Gastroesophageal sphincter (tissue), 4 donors: ENCODE measurements at regions not wholly inside any gene's neighbourhood (a gene's known extent, or its start where the extent isn't known, plus 50 kb on each side); places are given as distances from the start of the nearest gene placed in this dataset.

Experiments used
- ATAC-seq: fragments of 150-250 bp; one replicate; pipeline ENCODE4 v1.9.1; 2016; ENCODE audit warnings: mild to moderate bottlenecking, moderate library complexity
- H3K27ac ChIP-seq, 4 donors: fragments of 200-600 bp; sonication (generic) in 3 of 4; 1 replicate in 3 of 4; 2 replicates in 1 of 4; pipeline ENCODE4 v1.5.1; 2016 to 2019
- H3K27me3 ChIP-seq: fragments of 200-600 bp; sonication (generic); one replicate; pipeline ENCODE4 v1.5.1; 2019
- H3K36me3 ChIP-seq, 2 donors: fragments of 200-600 bp; sonication (generic); one replicate each; pipeline ENCODE4 v1.5.1; 2019; ENCODE audit warnings: control low read depth in 1 of 2
- H3K4me1 ChIP-seq, 3 donors: fragments of 200-600 bp; sonication (generic); 1 replicate in 2 of 3; 2 replicates in 1 of 3; pipeline ENCODE4 v1.5.1; 2016 to 2019; ENCODE audit warnings: control low read depth in 2 of 3
- H3K4me3 ChIP-seq, 2 donors: fragments of 200-600 bp; sonication (generic); one replicate each; pipeline ENCODE4 v1.5.1; 2019; ENCODE audit warnings: mild to moderate bottlenecking in 1 of 2, moderate library complexity in 1 of 2
- H3K9me3 ChIP-seq, 3 donors: fragments of 200-600 bp; sonication (generic); one replicate each; pipeline ENCODE4 v1.5.1; 2017 to 2019; ENCODE audit warnings: control low read depth in 2 of 3
- EP300 ChIP-seq: sonication (generic); formaldehyde crosslinking; IDR thresholded peaks from one replicate; pipeline ENCODE4 v1.6.1; 2017; ENCODE audit warnings: antibody characterized with exemption, mild to moderate bottlenecking
- POLR2A ChIP-seq, 2 donors: fragments of 450-650 bp; IDR thresholded peaks; one replicate each; pipeline ENCODE4 v1.6.1; 2017; ENCODE audit warnings: antibody characterized with exemption in 2 of 2, mild to moderate bottlenecking in 2 of 2, moderate library complexity in 1 of 2
- POLR2AphosphoS5 ChIP-seq: sonication (generic); formaldehyde crosslinking; IDR thresholded peaks from one replicate; pipeline ENCODE4 v1.6.1; 2017; ENCODE audit warnings: antibody characterized with exemption
- WGBS, 2 donors: methylation state at CpG; one replicate each; pipeline ENCODE4 v1.1.5; 2018; ENCODE audit warnings: low coverage in 1 of 2; 5-methylcytosine and 5-hydroxymethylcytosine counted together
- TF ChIP-seq, protein P1 (sequence below), 4 experiments: fragments of 200-600 bp in 2 of 4; fragments of 450-650 bp in 2 of 4; sonication (generic) in 1 of 4; IDR thresholded peaks; one replicate each; pipeline ENCODE4 v1.5.1; 2017 to 2019; ENCODE audit warnings: antibody characterized with exemption in 4 of 4, mild to moderate bottlenecking in 2 of 4, moderate library complexity in 2 of 4

DNA sequence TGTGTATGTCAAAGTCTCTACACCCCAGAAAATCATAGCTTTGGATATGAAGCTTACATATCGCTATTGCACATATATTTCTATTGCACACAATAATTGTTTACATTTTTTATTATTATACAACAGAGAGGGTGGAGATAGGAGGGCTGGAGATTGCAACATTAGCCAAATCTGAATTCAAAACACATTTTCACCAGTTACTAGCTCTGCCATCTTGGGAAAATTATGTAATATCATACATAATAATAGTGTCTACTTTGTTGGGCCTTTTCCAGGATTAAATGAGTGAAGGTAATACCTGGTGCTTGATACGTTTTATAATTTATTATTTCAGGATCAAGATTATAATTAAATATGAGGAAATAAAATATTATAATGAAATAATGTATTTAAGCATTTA is 507.4 kb upstream of the TBX3 start:
- 92 to 100% methylated on average over 1 to 2 of the region's 2 CpGs for WGBS, 2 donors
- Histone ChIP-seq H3K27me3 (no peaks in the 10 kb centered on the region), H3K4me3 (no peak overlapping the region), H3K4me1 (no peaks in the 10 kb centered on the region), H3K9me3 (no peaks in the 10 kb centered on the region), H3K27ac (no peak overlapping the region), H3K36me3 (no peaks in the 10 kb centered on the region)
- no peak for ATAC-seq
- TF ChIP-seq EP300 (no peak), POLR2AphosphoS5 (no peak), POLR2A (IDR thresholded peaks at IDR 0.05) (no peak)
- TF ChIP-seq, protein P1, sequence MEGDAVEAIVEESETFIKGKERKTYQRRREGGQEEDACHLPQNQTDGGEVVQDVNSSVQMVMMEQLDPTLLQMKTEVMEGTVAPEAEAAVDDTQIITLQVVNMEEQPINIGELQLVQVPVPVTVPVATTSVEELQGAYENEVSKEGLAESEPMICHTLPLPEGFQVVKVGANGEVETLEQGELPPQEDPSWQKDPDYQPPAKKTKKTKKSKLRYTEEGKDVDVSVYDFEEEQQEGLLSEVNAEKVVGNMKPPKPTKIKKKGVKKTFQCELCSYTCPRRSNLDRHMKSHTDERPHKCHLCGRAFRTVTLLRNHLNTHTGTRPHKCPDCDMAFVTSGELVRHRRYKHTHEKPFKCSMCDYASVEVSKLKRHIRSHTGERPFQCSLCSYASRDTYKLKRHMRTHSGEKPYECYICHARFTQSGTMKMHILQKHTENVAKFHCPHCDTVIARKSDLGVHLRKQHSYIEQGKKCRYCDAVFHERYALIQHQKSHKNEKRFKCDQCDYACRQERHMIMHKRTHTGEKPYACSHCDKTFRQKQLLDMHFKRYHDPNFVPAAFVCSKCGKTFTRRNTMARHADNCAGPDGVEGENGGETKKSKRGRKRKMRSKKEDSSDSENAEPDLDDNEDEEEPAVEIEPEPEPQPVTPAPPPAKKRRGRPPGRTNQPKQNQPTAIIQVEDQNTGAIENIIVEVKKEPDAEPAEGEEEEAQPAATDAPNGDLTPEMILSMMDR (IDR thresholded peaks at IDR 0.05): no peak

DNA sequence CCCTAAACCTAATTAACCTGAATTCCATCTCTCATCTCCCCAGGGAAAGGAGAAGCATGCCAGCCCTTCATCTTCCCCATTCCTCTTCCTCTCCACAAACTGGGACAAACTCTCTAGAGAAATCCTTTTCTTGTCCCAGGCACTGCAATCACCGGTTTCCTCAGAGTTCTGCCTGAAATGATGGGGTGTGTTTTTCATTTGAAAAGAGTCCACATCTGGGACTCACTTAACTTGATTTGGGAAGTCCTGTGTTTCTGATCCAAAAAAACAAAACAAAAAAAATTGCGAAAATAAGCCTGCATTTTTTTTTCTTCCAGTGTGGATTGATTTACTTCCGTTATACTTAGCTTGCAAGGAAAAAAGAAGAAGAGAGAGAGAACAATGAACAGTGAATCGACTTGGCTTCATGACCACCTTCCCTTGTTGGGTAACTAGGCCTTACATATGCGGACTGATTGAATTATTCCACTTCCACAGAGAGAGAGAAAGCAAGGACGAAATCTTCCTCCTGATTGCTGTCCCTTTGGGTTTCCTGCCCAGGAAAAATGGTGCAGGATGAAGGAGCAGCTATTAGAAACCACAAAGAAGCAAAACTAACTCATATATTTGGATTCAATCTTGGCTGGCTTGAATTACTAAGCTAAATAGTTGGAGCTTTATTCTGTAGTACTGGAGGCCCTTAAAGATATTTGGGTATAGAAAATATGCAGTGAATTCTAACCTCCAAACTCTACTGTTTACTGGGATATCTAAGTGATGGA is 506.2 kb upstream of the TBX3 start:
- Histone ChIP-seq H3K36me3 (no peaks in the 10 kb centered on the region), H3K4me1 (no peaks in the 10 kb centered on the region), H3K9me3 (peaks cover 0 to 7% (median 0%) of the 10 kb centered on the region in 3 donors), H3K4me3 (no peak overlapping the region), H3K27ac (no peak overlapping the region), H3K27me3 (no peaks in the 10 kb centered on the region)
- WGBS, 2 donors: 67 to 71% methylated on average over 5 to 6 of the region's 6 CpGs
- TF ChIP-seq POLR2AphosphoS5 (no peak), EP300 (no peak), POLR2A (IDR thresholded peaks at IDR 0.05) (no peak)
- TF ChIP-seq, protein P1 (IDR thresholded peaks at IDR 0.05): no peak
- no peak for ATAC-seq

DNA sequence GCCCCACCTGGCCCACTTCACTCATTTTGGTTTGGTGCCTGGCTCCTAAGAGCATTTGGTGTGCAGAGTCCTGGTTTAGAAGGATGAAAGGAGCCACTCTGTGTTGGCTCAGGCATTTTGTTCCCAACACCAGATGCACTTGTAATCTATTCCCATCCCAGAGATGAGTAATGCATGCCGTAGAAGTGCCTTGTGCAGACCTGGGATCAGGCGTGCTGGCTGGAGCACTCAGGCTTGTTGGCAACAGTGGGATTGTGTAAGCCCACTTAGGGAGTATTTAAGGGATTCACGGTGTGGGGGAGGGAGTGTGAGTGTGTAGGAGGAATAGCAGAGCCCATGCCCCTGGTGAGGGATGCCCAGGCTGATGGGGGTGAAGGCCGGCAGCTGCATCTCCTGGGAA is 501.5 kb upstream of the TBX3 start:
- H3K4me3 ChIP-seq: no peak overlapping the region
- H3K4me1 ChIP-seq: no peaks in the 10 kb centered on the region
- no peaks in the 10 kb centered on the region for H3K36me3 ChIP-seq
- TF ChIP-seq POLR2AphosphoS5 (no peak), EP300 (no peak), POLR2A (IDR thresholded peaks at IDR 0.05) (no peak)
- TF ChIP-seq, protein P1 (IDR thresholded peaks at IDR 0.05): no peak
- WGBS, 2 donors: 0 to 50% methylated on average over 1 to 4 of the region's 4 CpGs
- no peak overlapping the region for H3K27ac ChIP-seq
- peaks cover 0 to 7% (median 0%) of the 10 kb centered on the region in 3 donors for H3K9me3 ChIP-seq
- no peak for ATAC-seq
- no peaks in the 10 kb centered on the region for H3K27me3 ChIP-seq

DNA sequence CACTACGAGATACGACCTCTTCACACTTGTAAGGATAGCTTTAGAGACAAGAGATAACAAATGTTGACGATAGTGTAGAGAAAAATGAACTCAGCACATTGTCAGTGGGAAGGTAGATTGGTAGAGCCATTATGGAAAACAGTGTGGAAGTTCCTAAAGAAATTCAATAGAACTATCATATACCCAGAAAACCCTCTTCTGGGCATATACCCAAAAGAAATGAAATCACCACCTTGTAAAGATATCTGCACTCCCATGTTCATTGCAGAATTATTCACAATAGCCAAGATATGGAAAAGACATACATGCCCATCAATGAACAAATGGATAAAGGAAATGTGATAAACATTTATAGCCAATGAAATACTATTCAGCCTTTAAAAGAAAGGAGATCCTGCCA is 499.8 kb upstream of the TBX3 start:
- TF ChIP-seq EP300 (no peak), POLR2AphosphoS5 (no peak), POLR2A (IDR thresholded peaks at IDR 0.05) (no peak)
- TF ChIP-seq, protein P1 (IDR thresholded peaks at IDR 0.05): no peak
- peaks cover 0 to 7% (median 0%) of the 10 kb centered on the region in 3 donors for H3K9me3 ChIP-seq

DNA sequence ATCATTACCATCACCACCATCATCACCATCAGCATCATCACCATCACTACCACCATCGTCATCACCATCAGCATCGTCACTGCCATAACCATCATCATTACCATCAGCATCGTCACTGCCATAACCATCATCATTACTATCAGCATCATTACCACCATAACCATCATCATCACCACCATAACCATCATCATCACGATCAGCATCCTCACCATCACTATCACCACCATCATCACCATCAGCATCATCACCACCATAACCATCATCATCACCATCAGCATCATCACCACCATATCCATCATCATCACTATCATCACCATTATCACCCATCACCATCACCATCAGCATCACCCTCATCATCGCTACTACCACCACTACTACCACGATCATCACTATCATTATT is 493.9 kb upstream of the TBX3 start:
- WGBS, 2 donors: 95 to 100% methylated on average over 6 of the region's 6 CpGs
- Histone ChIP-seq H3K9me3 (no peaks in the 10 kb centered on the region), H3K27me3 (no peaks in the 10 kb centered on the region), H3K4me3 (no peak overlapping the region), H3K27ac (no peak overlapping the region), H3K4me1 (peaks cover 0 to 3% (median 0%) of the 10 kb centered on the region in 3 donors), H3K36me3 (no peaks in the 10 kb centered on the region)
- ATAC-seq: no peak
- TF ChIP-seq POLR2AphosphoS5 (no peak), EP300 (no peak), POLR2A (IDR thresholded peaks at IDR 0.05) (no peak)
- TF ChIP-seq, protein P1 (IDR thresholded peaks at IDR 0.05): no peak

More for the DNA sequence above, 499.8 kb upstream of the TBX3 start:
- WGBS, 2 donors: 79 to 88% methylated on average over 3 of the region's 3 CpGs
- no peak overlapping the region for H3K4me3 ChIP-seq
- H3K27ac ChIP-seq: no peak overlapping the region
- H3K27me3 ChIP-seq: no peaks in the 10 kb centered on the region
- ATAC-seq: no peak
- H3K4me1 ChIP-seq: no peaks in the 10 kb centered on the region
- H3K36me3 ChIP-seq: no peaks in the 10 kb centered on the region
